Mesendoderm (in vitro differentiated cells): ENCODE measurements at regions not wholly inside any gene's neighbourhood (a gene's known extent, or its start where the extent isn't known, plus 50 kb on each side); places are given as distances from the start of the nearest gene placed in this dataset.
"Not testable (repeated sequence)": the region's sequence is repeated elsewhere in the genome, so short reads cannot be mapped to it uniquely, and the experiment has no call there.

Source experiments
- DNase-seq: peaks from one replicate; pipeline ENCODE4 v3.0.0; 2013
- H2AK5ac ChIP-seq: 2 replicates; pipeline ENCODE4 v1.6.1; 2013; ENCODE audit warnings: low read length, inconsistent platforms
- H2BK120ac ChIP-seq: 2 replicates; pipeline ENCODE4 v1.6.1; 2013; ENCODE audit warnings: low read depth, mild to moderate bottlenecking, low read length, moderate library complexity, mixed read lengths
- H2BK15ac ChIP-seq: replicated peaks from 2 replicates; pipeline ENCODE4 v1.6.1; 2013; ENCODE audit warnings: low read depth, mild to moderate bottlenecking, moderate library complexity
- H2BK5ac ChIP-seq: 2 replicates; pipeline ENCODE4 v1.6.1; 2013; ENCODE audit warnings: low read length, inconsistent platforms
- H3K18ac ChIP-seq: 2 replicates; pipeline ENCODE4 v1.6.1; 2013; ENCODE audit warnings: mild to moderate bottlenecking, low read length, mixed read lengths
- H3K23ac ChIP-seq: one replicate; pipeline ENCODE4 v1.6.1; 2013; ENCODE audit warnings: low read length
- H3K27ac ChIP-seq: 2 replicates; pipeline ENCODE4 v1.5.1; 2013; ENCODE audit warnings: low read depth, mild to moderate bottlenecking, inconsistent platforms, low read length, moderate library complexity
- H3K27me3 ChIP-seq: 2 replicates; pipeline ENCODE4 v1.6.1; 2013; ENCODE audit warnings: low read length, control low read depth, mild to moderate bottlenecking, inconsistent platforms; ENCODE audit not compliant: insufficient read depth, poor library complexity
- H3K36me3 ChIP-seq: 2 replicates; pipeline ENCODE4 v1.6.1; 2013; ENCODE audit warnings: low read length, inconsistent platforms; ENCODE audit not compliant: control insufficient read depth, insufficient read depth
- H3K4ac ChIP-seq: one replicate; pipeline ENCODE4 v1.6.1; 2013; ENCODE audit warnings: low read depth, mild to moderate bottlenecking, low read length, moderate library complexity
- H3K4me1 ChIP-seq: 2 replicates; pipeline ENCODE4 v1.6.1; 2013; ENCODE audit warnings: low read depth, low read length, inconsistent platforms; ENCODE audit not compliant: control insufficient read depth
- H3K4me2 ChIP-seq: 2 replicates; pipeline ENCODE4 v1.6.1; 2013; ENCODE audit warnings: low read length
- H3K4me3 ChIP-seq: 2 replicates; pipeline ENCODE4 v1.5.1; 2013; ENCODE audit warnings: mild to moderate bottlenecking, low read length
- H3K56ac ChIP-seq: one replicate; pipeline ENCODE4 v1.6.1; 2013; ENCODE audit warnings: low read length
- H3K79me1 ChIP-seq: 2 replicates; pipeline ENCODE4 v1.6.1; 2013; ENCODE audit warnings: low read length, inconsistent platforms
- H3K79me2 ChIP-seq: 2 replicates; pipeline ENCODE4 v1.6.1; 2013; ENCODE audit warnings: mild to moderate bottlenecking, low read length; ENCODE audit not compliant: control insufficient read depth, insufficient read depth
- H3K9ac ChIP-seq: 2 replicates; pipeline ENCODE4 v1.6.1; 2013; ENCODE audit warnings: low read length, inconsistent platforms
- H4K5ac ChIP-seq: one replicate; pipeline ENCODE4 v1.6.1; 2013; ENCODE audit warnings: low read length
- H4K8ac ChIP-seq: one replicate; pipeline ENCODE4 v1.6.1; 2013; ENCODE audit warnings: low read depth, mild to moderate bottlenecking, control low read depth, low read length, moderate library complexity
- WGBS: extraction: QIAGEN DNeasy Blood & Tissue Kit; methylation state at CpG from one replicate; pipeline ENCODE4 v1.1.7; 2013; ENCODE audit warnings: low lambda C conversion rate, missing lambda C conversion rate; ENCODE audit not compliant: insufficient coverage; ENCODE audit errors: extremely low coverage; 5-methylcytosine and 5-hydroxymethylcytosine counted together

DNA sequence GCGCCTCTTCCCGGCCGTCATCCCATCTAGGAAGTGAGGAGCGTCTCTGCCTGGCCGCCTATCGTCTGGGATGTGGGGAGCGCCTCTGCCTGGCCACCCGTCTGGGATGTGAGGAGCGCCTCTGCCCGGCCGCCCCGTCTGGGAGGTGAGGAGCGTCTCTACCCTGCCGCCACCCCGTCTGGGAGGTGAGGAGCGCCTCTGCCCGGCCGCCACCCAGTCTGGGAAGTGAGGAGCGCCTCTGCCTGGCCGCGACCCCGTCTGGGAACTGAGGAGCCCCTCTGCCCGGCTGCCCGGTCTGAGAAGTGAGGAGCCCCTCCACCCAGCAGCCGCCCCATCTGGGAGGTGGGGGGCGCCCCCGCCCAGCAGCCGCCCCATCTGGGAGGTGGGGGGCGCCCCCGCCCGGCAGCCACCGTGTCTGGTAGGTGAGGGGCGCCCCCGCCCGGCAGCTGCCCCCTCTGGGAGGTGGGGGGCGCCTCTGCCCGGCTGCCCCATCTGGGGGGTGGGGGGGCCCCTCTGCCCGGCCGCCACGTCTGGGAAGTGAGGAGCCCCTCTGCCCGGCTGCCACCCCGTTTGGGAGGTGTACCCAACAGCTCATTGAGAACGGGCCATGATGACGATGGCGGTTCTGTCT, 244.7 kb upstream of the POU5F2 start:
- H3K27ac ChIP-seq, H3K4me3 ChIP-seq, DNase-seq, H3K56ac ChIP-seq, H2AK5ac ChIP-seq, H3K4me1 ChIP-seq, H3K79me1 ChIP-seq, H2BK5ac ChIP-seq, H2BK15ac ChIP-seq, H3K4ac ChIP-seq, H3K27me3 ChIP-seq, H4K5ac ChIP-seq, H4K8ac ChIP-seq, H3K36me3 ChIP-seq, H3K4me2 ChIP-seq, H3K18ac ChIP-seq, H3K23ac ChIP-seq, H3K79me2 ChIP-seq, H2BK120ac ChIP-seq, H3K9ac ChIP-seq: not testable (repeated sequence)
- no CpG with 5 or more reads among the region's 45 CpGs for WGBS

DNA sequence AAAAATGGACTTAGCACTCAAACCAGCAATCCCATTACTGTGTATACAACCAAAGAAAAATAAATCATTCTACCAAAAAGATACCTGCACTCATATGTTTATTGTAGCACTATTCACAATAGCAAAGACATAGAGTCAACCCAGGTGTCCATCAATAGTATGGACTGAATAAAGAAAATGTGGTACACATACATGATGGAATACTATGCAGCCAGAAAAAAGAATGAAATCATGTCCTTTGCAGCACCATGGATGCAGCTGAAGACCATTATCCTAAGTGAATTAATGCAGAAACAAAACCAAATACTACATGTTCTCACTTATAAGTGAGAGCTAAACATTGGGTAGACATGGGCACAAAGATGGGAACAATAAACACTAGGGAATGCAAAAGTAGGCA, 236.8 kb upstream of the POU5F2 start:
- no peak overlapping the region for H3K27ac ChIP-seq
- H2BK120ac ChIP-seq: no peak overlapping the region
- no peak overlapping the region for H3K4me3 ChIP-seq
- no peaks in the 10 kb centered on the region for H3K36me3 ChIP-seq
- no peaks in the 10 kb centered on the region for H3K27me3 ChIP-seq
- no peak overlapping the region for H3K18ac ChIP-seq
- H3K56ac ChIP-seq: no peak overlapping the region
- H4K5ac ChIP-seq: no peak overlapping the region
- no peak overlapping the region for H2BK5ac ChIP-seq
- H3K4me1 ChIP-seq: no peaks in the 10 kb centered on the region
- no peaks in the 10 kb centered on the region for H3K79me1 ChIP-seq
- no peaks in the 10 kb centered on the region for H3K79me2 ChIP-seq
- no peak overlapping the region for H4K8ac ChIP-seq
- H3K9ac ChIP-seq: no peak overlapping the region
- H2AK5ac ChIP-seq: no peak overlapping the region
- no peak overlapping the region for H3K4me2 ChIP-seq
- no peak overlapping the region for H3K4ac ChIP-seq
- no peak overlapping the region for H2BK15ac ChIP-seq
- DNase-seq: no peak
- H3K23ac ChIP-seq: no peak overlapping the region

DNA sequence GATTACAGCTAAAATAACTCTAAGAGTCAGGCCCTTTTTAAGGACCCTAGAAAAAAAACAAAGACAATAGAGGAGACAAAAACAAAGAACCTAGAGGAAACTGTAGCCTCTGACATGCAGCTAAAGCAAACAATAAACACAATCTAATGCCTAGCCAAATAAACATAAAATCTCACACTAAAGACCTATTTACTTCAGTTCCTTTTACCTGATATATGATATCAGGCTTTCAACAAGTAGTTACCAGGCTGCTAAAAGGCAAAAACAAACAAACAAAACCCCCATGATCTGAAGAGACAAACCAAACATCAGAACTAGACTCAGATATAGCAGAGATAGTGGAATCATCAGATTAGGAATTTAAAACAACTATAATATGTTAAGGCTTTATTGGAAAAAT, 226.5 kb upstream of the POU5F2 start:
- Histone ChIP-seq H3K9ac (no peak overlapping the region), H4K8ac (no peak overlapping the region), H2BK5ac (no peak overlapping the region), H3K4me2 (no peak overlapping the region), H3K4me3 (no peak overlapping the region), H2AK5ac (no peak overlapping the region), H3K79me1 (no peaks in the 10 kb centered on the region), H2BK120ac (no peak overlapping the region), H2BK15ac (no peak overlapping the region), H3K79me2 (no peaks in the 10 kb centered on the region), H3K18ac (no peak overlapping the region), H3K4me1 (peaks cover 3% of the 10 kb centered on the region), H3K27me3 (no peaks in the 10 kb centered on the region), H4K5ac (no peak overlapping the region), H3K36me3 (no peaks in the 10 kb centered on the region), H3K23ac (no peak overlapping the region), H3K4ac (no peak overlapping the region), H3K56ac (no peak overlapping the region), H3K27ac (no peak overlapping the region)
- DNase-seq: peak; percentile 67

DNA sequence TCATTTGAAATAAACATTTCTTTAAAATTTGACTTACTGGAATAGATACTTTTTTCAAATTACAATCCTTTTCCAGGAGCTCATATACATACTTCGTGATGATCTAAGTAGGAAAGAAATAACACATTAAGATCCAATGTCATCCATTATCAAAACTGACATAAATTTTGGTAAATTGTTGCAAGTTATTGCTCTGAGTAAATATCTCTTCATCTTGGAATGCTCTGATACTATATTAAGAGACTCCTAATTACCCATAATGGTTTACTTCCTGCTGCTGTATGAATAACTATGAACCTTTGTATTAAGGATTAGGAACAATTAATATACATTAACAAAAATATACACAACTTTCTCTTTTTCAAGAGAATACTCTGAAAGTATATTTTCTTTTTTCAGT, 223.0 kb upstream of the POU5F2 start:
- no peak overlapping the region for H3K23ac ChIP-seq
- no peak overlapping the region for H4K5ac ChIP-seq
- H3K56ac ChIP-seq: no peak overlapping the region
- H2BK120ac ChIP-seq: no peak overlapping the region
- H3K27ac ChIP-seq: no peak overlapping the region
- no peak for DNase-seq
- H3K36me3 ChIP-seq: no peaks in the 10 kb centered on the region
- H3K9ac ChIP-seq: no peak overlapping the region
- no peaks in the 10 kb centered on the region for H3K79me1 ChIP-seq
- no peak overlapping the region for H4K8ac ChIP-seq
- H3K79me2 ChIP-seq: no peaks in the 10 kb centered on the region
- no CpG with 5 or more reads among the region's 1 CpG for WGBS
- H3K4me3 ChIP-seq: no peak overlapping the region
- no peak overlapping the region for H3K18ac ChIP-seq
- no peak overlapping the region for H2AK5ac ChIP-seq
- H3K4me2 ChIP-seq: no peak overlapping the region
- no peak overlapping the region for H2BK5ac ChIP-seq
- peaks cover 3% of the 10 kb centered on the region for H3K4me1 ChIP-seq
- no peak overlapping the region for H3K4ac ChIP-seq
- H3K27me3 ChIP-seq: no peaks in the 10 kb centered on the region
- no peak overlapping the region for H2BK15ac ChIP-seq

DNA sequence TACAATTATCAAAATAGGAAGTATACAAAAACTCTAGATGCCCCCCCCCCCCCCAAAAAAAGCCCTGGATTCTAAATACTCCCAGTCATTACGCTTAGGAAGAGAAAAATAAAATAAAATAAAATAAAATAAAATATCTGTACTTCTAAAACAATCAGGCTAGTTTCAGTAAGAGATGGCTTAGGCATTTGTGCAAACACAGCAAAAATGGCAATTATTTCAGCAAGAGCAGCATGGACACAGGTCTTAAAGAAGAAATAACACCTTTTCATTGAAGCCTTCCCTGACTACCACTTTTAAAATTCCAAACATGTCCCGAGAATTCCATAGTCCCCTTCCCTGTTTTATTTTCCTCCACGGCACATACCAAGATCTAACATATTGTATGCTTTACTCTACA, 218.6 kb upstream of the POU5F2 start:
- Histone ChIP-seq H4K8ac (no peak overlapping the region), H3K27ac (no peak overlapping the region), H3K4me1 (no peaks in the 10 kb centered on the region), H3K27me3 (no peaks in the 10 kb centered on the region), H3K79me2 (no peaks in the 10 kb centered on the region), H3K9ac (no peak overlapping the region), H3K56ac (no peak overlapping the region), H3K79me1 (no peaks in the 10 kb centered on the region), H3K18ac (no peak overlapping the region), H2BK5ac (no peak overlapping the region), H2BK15ac (no peak overlapping the region), H3K4me3 (no peak overlapping the region), H2AK5ac (no peak overlapping the region), H3K4ac (no peak overlapping the region), H2BK120ac (no peak overlapping the region), H3K23ac (no peak overlapping the region), H3K36me3 (no peaks in the 10 kb centered on the region), H4K5ac (no peak overlapping the region), H3K4me2 (no peak overlapping the region)
- DNase-seq: no peak
- no CpG with 5 or more reads among the region's 3 CpGs for WGBS

DNA sequence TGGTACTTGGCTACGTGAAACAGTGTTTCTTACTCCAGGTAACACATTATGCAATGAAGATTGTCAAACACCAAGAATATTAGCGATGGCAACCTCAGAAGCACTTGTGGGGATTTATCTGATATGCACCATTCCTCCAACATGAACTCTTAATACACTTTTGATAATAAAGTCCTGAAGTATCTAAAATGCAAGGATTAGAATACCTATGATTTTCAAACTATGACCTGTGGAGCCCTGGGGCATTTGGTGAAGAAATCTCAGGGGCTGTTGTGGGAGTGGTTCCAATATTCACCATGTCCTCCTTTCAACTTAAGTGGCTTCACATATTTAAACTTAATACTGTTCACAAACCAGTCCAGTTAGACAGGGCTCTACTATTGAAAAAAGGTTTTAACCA, 214.6 kb upstream of the POU5F2 start:
- Histone ChIP-seq H3K4ac (no peak overlapping the region), H3K4me3 (no peak overlapping the region), H4K8ac (no peak overlapping the region), H2BK5ac (no peak overlapping the region), H4K5ac (no peak overlapping the region), H3K23ac (no peak overlapping the region), H3K4me2 (no peak overlapping the region), H3K27me3 (no peaks in the 10 kb centered on the region), H3K79me1 (no peaks in the 10 kb centered on the region), H2BK15ac (no peak overlapping the region), H3K79me2 (no peaks in the 10 kb centered on the region), H2BK120ac (no peak overlapping the region), H3K27ac (no peak overlapping the region), H3K18ac (no peak overlapping the region), H3K4me1 (peaks cover 4% of the 10 kb centered on the region), H2AK5ac (no peak overlapping the region), H3K36me3 (no peaks in the 10 kb centered on the region), H3K56ac (no peak overlapping the region), H3K9ac (no peak overlapping the region)
- DNase-seq: no peak
- WGBS: no CpG with 5 or more reads among the region's 2 CpGs
